ENCODE measurements at regions not wholly inside any gene's neighbourhood (a gene's known extent, or its start where the extent isn't known, plus 50 kb on each side); places are given as distances from the start of the nearest gene placed in this dataset.

DNA sequence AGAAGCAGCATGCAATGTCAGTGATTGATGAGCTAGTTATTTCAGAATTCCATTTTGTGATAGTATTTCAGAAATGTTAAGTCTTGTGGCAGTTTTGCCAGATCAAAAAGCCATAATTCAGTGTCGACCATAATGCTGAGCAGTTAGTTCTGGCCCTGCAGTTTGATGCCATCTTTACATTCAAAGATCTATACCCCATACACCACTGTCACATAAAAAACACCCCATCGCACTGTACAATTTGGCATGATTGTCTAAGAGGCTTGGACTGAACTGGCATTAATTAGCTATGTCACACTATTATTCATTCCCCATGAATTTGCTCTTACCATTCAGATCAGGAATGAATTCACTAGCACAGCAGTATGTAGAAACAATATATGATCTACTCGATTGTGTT, 127.7 kb upstream of the EPHA3 start:
- no peaks in the 10 kb centered on the region for H3K36me3 Mint-ChIP-seq
- no peak overlapping the region for H3K27ac Mint-ChIP-seq
- H3K27me3 Mint-ChIP-seq, result no peaks in the 10 kb centered on the region
- H3K4me3 Mint-ChIP-seq, result no peak overlapping the region
- H3K9me3 Mint-ChIP-seq, result peaks cover 2% of the 10 kb centered on the region
- no peak for ATAC-seq
- no peaks in the 10 kb centered on the region for H3K4me1 Mint-ChIP-seq

DNA sequence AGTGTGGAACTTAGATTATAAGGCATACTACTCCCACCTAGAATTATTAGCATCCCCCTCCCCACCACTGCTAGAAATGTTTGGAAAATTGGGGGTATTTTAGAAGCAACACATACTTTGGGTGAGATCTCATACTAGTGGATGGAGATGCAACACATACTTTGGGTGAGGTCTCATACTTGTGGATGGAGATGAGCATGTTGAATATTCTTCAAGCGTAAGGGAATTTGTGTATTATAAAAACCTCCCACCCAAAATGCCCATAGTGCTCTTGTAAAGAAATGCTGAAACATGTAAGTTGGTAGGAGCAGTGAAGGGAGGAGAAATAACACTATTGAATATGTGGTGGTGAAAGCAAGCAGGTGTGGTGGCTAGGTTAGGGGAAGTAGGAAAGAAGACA, 124.0 kb upstream of the EPHA3 start:
- no peak for ATAC-seq
- Mint-ChIP-seq H3K27ac (no peak overlapping the region), H3K27me3 (no peaks in the 10 kb centered on the region), H3K4me1 (no peaks in the 10 kb centered on the region), H3K36me3 (no peaks in the 10 kb centered on the region), H3K9me3 (no peaks in the 10 kb centered on the region), H3K4me3 (no peak overlapping the region)

DNA sequence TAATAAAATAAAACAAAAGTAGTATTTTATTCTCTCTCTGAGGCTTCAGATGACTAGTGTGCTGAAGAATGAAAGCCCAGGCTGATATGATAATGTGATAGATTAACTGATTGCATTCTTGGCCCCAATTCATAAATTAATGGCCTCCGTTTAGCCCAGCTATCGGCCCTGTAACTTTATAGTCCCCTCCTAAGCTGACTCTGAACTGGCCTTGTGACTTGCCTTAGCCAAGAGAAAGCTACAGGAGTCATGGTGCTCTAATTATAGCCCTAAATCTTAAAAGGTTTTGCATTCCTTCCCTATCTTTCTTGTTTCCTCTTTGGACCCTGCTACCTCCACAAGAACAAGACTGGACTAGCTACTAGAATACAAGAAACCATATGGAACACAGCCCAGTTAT, 123.2 kb upstream of the EPHA3 start:
- H3K36me3 Mint-ChIP-seq, result no peaks in the 10 kb centered on the region

DNA sequence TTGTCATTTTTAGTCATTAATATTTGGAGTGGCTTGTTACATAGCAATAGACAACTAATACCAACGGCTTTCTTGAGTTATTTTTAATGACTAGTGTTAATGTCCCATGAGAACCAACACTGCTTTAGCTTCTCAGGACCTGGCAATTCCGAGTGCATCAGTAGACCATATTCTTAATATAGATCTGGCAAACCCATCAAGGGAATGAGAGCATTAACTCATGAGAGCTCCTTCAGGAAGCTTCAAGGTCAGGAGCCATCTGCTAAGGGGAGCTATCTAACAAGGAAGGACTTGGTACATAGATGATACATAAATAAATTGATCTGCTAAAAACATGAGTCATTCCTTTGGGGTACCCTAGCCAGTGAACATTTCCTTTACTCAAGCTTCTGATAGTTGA, 122.6 kb upstream of the EPHA3 start:
- Mint-ChIP-seq H3K36me3 (no peaks in the 10 kb centered on the region), H3K27me3 (no peaks in the 10 kb centered on the region), H3K9me3 (no peaks in the 10 kb centered on the region), H3K27ac (no peak overlapping the region), H3K4me1 (no peaks in the 10 kb centered on the region), H3K4me3 (no peak overlapping the region)
- ATAC-seq, result no peak

More for the DNA sequence above, 123.2 kb upstream of the EPHA3 start:
- Mint-ChIP-seq H3K9me3 (no peaks in the 10 kb centered on the region), H3K27ac (no peak overlapping the region), H3K27me3 (no peaks in the 10 kb centered on the region), H3K4me3 (no peak overlapping the region), H3K4me1 (no peaks in the 10 kb centered on the region)
- ATAC-seq, result no peak

DNA sequence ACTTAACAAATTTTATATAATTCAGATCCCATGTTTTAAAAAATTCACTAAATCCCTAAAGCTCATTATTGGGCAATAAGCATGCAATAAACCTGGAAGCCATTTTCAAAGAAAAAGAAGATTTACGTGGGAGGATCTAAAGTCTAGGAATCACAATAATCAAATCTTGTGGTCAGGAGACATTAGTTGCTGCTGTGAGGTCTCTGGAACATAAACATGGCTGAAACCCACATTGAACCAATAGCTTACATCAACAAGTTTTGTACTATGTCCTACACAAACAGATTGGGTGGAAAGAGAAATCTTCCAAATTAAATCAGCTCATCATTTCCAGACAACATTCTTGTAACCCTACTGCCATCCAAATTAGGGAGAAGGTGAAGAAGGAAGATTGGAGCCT, 121.9 kb upstream of the EPHA3 start:
- Mint-ChIP-seq H3K27me3 (no peaks in the 10 kb centered on the region), H3K36me3 (no peaks in the 10 kb centered on the region), H3K9me3 (no peaks in the 10 kb centered on the region)

DNA sequence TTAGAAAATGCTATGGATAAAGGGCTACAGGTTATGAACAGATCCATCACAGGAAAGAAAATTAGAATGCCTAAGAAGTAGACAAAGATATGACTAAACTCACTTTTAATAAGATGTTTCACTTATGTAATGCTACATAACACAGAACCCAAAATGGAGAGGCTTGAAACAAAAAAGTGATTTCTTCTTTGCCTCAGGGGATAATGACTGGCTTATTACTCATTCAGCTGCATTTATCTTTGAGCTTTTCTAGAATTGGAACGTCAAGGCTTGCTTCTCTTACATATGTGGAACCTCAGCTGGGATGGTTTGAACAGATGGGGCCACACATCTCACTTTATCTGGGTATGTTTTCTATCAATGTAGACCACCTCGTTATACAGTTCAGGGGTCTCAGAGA, 120.6 kb upstream of the EPHA3 start:
- Mint-ChIP-seq H3K27me3 (no peaks in the 10 kb centered on the region), H3K9me3 (no peaks in the 10 kb centered on the region), H3K4me1 (no peaks in the 10 kb centered on the region)

More for the DNA sequence above, 121.9 kb upstream of the EPHA3 start:
- ATAC-seq, result no peak
- Mint-ChIP-seq H3K27ac (no peak overlapping the region), H3K4me3 (no peak overlapping the region), H3K4me1 (no peaks in the 10 kb centered on the region)

DNA sequence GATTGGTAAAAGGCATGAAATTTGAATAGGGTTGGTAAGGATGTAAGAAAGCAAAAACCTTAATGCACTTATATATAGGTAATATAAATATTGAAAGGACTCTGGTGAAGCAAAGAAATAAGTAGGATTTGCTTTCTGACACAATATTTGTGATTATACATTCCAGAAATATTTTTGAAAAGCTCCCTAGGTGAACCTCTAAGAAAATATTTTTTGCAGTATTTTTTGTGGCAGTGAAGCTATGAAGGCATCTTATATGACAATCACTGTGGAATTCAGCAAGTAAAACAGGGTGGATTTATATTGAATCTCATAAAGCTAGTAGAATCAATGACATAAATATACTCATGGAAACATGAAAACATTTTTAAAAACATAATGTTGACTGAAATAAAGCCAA, 119.6 kb upstream of the EPHA3 start:
- H3K9me3 Mint-ChIP-seq, result no peaks in the 10 kb centered on the region
- no peak for ATAC-seq
- no peak overlapping the region for H3K4me3 Mint-ChIP-seq
- H3K36me3 Mint-ChIP-seq, result no peaks in the 10 kb centered on the region
- H3K27ac Mint-ChIP-seq, result no peak overlapping the region
- no peaks in the 10 kb centered on the region for H3K4me1 Mint-ChIP-seq
- H3K27me3 Mint-ChIP-seq, result no peaks in the 10 kb centered on the region

More for the DNA sequence above, 120.6 kb upstream of the EPHA3 start:
- Mint-ChIP-seq H3K4me3 (no peak overlapping the region), H3K27ac (no peak overlapping the region), H3K36me3 (no peaks in the 10 kb centered on the region)
- ATAC-seq, result no peak

DNA sequence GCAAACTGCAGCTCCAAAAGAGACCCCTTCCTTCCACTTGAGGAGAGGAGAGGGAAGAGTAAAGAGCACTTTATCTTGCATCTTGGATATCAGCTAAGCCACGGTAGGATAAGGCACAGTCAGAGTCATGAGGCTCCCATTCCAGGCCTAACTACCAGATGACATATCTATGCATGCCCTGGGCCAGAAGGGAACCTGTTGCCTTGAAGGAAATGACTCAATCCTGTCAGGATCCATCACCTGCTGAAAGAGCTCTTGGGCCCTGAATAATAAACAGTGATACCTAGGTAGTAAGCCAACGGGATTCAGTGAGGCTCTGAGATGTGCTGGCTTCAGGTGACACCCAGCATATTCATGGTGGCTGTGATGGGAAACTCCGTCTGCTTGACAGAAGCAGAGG, 118.5 kb upstream of the EPHA3 start:
- no peaks in the 10 kb centered on the region for H3K4me1 Mint-ChIP-seq
- no peak overlapping the region for H3K27ac Mint-ChIP-seq
- no peaks in the 10 kb centered on the region for H3K36me3 Mint-ChIP-seq
- ATAC-seq, result no peak
- H3K4me3 Mint-ChIP-seq, result no peak overlapping the region
- no peaks in the 10 kb centered on the region for H3K9me3 Mint-ChIP-seq
- no peaks in the 10 kb centered on the region for H3K27me3 Mint-ChIP-seq

DNA sequence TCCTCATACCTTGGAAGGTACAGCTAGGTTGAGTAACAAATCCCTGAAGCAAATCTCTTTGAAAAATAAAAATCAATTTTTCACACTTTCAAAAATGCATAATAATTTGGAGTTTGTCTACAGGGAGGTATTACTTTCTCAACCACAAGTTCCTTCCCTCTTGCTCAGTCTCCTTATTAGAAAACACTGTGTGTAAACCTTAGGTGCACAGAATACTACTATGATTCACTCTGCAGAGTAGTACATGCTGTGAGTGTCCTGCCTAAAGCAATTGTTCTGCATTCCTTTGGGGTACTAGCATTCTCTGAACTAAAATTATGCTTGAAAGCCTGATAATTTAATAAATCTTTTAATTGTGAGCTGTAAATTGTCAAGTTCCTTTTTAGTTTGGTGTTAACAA, 115.9 kb upstream of the EPHA3 start:
- no peaks in the 10 kb centered on the region for H3K27me3 Mint-ChIP-seq
- H3K36me3 Mint-ChIP-seq, result no peaks in the 10 kb centered on the region
- H3K9me3 Mint-ChIP-seq, result no peaks in the 10 kb centered on the region
- H3K27ac Mint-ChIP-seq, result no peak overlapping the region
- H3K4me3 Mint-ChIP-seq, result no peak overlapping the region
- no peak for ATAC-seq
- H3K4me1 Mint-ChIP-seq, result no peaks in the 10 kb centered on the region

DNA sequence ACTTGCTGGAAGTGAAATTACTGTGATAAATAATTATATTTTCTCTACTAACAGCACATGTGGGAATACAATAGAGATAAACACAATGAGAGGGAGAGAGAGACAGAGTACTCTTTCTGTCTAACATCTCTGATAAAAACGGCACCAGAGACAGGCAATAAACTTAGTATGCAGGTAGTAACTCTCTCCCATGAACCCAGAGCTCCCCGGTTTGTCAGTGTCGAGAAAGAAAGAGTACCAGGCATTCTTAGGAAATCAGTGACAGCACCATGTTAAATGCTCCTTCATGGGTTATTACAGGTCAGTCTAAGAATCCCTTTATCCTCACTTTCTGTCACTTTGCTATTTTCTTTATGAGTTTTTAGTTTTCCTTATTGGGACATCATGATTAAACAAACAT, 110.7 kb upstream of the EPHA3 start:
- H3K36me3 Mint-ChIP-seq, result no peaks in the 10 kb centered on the region
- H3K27ac Mint-ChIP-seq, result no peak overlapping the region
- ATAC-seq, result no peak
- H3K4me3 Mint-ChIP-seq, result no peak overlapping the region
- H3K27me3 Mint-ChIP-seq, result no peaks in the 10 kb centered on the region
- H3K9me3 Mint-ChIP-seq, result no peaks in the 10 kb centered on the region
- H3K4me1 Mint-ChIP-seq, result no peaks in the 10 kb centered on the region

DNA sequence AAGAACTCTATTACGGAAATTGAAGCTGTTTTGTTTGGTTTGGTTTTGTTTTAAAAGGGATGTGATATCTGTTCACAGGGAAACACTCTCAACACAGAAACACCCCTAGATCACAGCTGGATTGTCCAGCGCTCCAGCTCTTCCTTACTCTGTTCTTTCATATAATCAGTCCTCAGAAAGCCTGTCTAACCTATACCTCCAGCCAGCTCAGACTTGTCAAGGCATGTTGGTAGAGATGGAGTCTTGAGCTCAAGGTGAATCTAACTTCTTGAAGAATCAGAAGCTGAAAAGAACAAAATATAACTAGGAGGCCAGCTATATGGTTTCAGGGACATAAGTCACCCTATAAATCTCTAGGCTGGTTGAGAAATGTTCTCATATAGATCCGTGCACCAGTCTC, 110.2 kb upstream of the EPHA3 start:
- H3K36me3 Mint-ChIP-seq, result no peaks in the 10 kb centered on the region
- ATAC-seq, result no peak
- no peaks in the 10 kb centered on the region for H3K27me3 Mint-ChIP-seq
- no peak overlapping the region for H3K4me3 Mint-ChIP-seq
- no peak overlapping the region for H3K27ac Mint-ChIP-seq
- H3K9me3 Mint-ChIP-seq, result no peaks in the 10 kb centered on the region
- no peaks in the 10 kb centered on the region for H3K4me1 Mint-ChIP-seq

DNA sequence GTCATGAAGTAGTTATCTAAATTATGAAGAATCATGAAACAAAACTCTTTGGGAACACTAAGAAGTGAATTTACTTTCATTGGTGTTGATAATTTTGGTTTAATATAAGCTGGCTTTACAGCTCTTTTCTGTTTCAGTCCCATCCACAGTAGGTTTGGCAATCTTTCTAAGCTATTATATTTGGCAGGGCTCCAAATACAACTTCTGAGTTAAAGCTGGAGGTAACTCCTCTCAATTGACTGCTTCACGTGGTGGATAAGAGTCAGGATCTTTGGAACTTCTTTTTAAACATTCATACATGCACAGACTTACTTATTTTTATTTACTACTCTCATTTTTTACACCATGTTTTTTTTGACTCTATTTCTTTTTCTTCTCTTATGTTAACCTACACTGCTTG, 106.5 kb upstream of the EPHA3 start:
- Mint-ChIP-seq H3K27ac (no peak overlapping the region), H3K4me1 (no peaks in the 10 kb centered on the region), H3K36me3 (no peaks in the 10 kb centered on the region), H3K9me3 (no peaks in the 10 kb centered on the region), H3K4me3 (no peak overlapping the region), H3K27me3 (no peaks in the 10 kb centered on the region)
- ATAC-seq, result no peak

DNA sequence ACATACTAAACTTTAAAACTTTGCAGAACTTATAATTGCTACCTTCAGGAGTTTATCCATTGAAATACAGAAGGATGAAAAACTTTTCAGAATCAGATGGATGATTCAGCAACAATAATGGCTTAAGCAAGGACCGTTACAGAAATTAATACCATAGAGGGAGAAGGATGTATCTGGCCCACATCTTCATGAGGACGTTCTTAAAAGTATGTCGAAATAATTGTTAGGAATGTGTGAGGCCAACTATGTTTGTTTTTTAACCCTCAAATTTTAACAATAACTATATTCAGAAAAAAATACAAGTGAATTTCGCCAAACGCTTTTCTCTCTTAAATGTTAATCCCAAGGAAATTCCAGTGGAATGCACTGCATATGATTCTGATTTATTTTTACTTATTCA, 105.2 kb upstream of the EPHA3 start:
- Mint-ChIP-seq H3K9me3 (no peaks in the 10 kb centered on the region), H3K4me1 (no peaks in the 10 kb centered on the region), H3K27me3 (no peaks in the 10 kb centered on the region), H3K27ac (no peak overlapping the region), H3K36me3 (no peaks in the 10 kb centered on the region), H3K4me3 (no peak overlapping the region)
- ATAC-seq, result no peak

DNA sequence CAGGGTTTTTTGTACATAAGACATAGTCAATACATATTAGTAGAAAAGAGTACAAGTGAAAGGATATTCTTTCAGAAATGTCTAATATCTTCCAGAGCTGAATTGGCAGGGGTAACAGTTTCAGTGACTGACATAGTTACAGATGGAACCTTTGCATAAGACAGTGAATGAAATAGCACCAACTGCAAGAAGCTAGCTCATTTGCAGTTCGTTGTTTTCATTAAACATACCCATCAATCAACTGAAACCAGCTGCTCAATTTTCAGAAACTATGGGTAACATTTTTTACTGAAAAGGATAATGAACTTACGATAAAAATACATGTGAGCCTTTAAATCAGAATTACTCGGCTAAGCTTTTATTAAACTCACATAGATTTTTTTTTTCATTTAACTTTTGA, 93.9 kb upstream of the EPHA3 start:
- ATAC-seq, result no peak
- Mint-ChIP-seq H3K9me3 (no peaks in the 10 kb centered on the region), H3K27ac (no peak overlapping the region), H3K27me3 (no peaks in the 10 kb centered on the region), H3K4me1 (no peaks in the 10 kb centered on the region), H3K4me3 (no peak overlapping the region), H3K36me3 (no peaks in the 10 kb centered on the region)

DNA sequence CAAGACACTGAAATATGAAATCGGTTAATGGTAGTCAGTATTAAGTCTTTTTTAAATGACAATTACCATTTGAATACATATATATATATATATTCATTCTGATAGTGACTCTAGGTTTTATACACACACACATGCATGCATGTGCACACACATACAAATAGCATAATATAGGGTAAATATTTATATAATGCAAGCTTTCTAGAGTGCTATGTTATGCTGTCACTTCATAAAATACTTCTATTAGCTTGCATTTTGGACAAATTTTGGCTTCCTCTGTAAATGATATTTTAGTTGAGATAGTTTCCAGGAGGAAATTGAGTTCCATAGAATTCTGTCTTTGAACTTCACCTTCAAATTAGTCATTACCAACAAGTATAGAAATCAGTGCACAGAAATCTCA, 89.9 kb upstream of the EPHA3 start:
- no peaks in the 10 kb centered on the region for H3K9me3 Mint-ChIP-seq
- no peaks in the 10 kb centered on the region for H3K36me3 Mint-ChIP-seq
- H3K4me1 Mint-ChIP-seq, result no peaks in the 10 kb centered on the region
- no peaks in the 10 kb centered on the region for H3K27me3 Mint-ChIP-seq
- H3K27ac Mint-ChIP-seq, result no peak overlapping the region
- no peak overlapping the region for H3K4me3 Mint-ChIP-seq
- no peak for ATAC-seq

DNA sequence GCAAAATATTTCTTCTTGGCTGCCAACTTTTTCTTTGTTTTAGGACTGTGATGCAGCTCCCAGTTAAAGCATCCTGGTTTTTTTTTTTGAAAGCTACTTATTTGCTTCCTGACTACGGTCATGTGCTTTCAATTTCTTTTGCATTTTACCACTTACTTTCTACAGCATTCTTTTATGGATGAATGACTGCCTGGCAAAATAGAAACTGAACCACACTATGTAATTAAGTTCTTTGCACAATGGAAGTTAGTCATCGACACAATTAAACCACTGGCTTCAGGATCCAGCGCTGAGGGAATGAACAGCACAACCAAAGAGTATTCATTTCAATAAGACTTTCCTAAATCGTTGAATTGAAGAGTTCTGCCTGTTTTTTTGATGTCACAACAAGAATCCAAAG, 82.2 kb upstream of the EPHA3 start:
- no peak for ATAC-seq
- no peaks in the 10 kb centered on the region for H3K36me3 Mint-ChIP-seq
- H3K9me3 Mint-ChIP-seq, result no peaks in the 10 kb centered on the region
- H3K4me3 Mint-ChIP-seq, result no peak overlapping the region
- no peak overlapping the region for H3K27ac Mint-ChIP-seq
- no peaks in the 10 kb centered on the region for H3K27me3 Mint-ChIP-seq
- H3K4me1 Mint-ChIP-seq, result no peaks in the 10 kb centered on the region

DNA sequence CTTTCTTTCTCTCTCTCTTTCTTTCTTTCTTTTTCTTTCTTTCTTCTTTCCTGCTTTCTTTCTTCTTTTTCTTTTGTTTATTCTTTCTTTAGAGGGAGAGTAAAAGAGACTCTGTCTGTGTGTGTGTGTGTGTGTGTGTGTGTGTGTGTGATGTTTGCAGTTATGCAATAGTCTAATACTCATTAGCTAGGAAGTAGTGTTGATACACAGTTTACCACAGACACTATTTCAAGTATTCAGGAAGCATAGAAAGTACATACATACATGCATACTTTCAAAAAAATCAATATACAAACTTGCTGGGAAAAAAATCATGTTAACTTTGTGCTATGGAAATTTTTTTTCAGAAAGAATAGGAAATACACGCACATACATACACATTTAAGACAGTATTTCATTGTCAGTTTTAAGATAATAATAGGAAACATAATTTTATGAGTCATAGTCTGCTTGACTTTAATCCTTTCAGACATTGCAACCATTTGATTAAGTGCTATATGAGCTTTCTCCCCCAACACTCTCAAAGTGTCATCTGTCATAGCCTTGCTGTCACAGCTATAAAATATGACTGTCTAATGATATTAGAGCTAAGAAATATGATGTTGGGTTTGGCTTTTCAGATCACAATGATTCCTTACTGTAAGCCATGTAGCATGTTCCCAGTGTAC, 74.9 kb upstream of the EPHA3 start:
- Mint-ChIP-seq H3K27me3 (peaks cover 9% of the 10 kb centered on the region), H3K36me3 (no peaks in the 10 kb centered on the region), H3K9me3 (no peaks in the 10 kb centered on the region), H3K27ac (no peak overlapping the region), H3K4me1 (no peaks in the 10 kb centered on the region), H3K4me3 (no peak overlapping the region)
- no peak for ATAC-seq
